ENCODE measurements at regions not wholly inside any gene's neighbourhood (a gene's known extent, or its start where the extent isn't known, plus 50 kb on each side); places are given as distances from the start of the nearest gene placed in this dataset.

- H3K27ac ChIP-seq: no peak overlapping the region
- TF ChIP-seq CTCF (IDR thresholded peaks at IDR 0.05): no peak
- no peak for TF ChIP-seq ZFX (IDR thresholded peaks at IDR 0.05; ENCODE audit: borderline replicate concordance)
Observed at GRCh38 chr4:36509845-36510244, 228.4 kb downstream of the DTHD1 start.

GRCh38 chr4:36511785-36512184, 230.4 kb downstream of the DTHD1 start:
- TF ChIP-seq ZFX (IDR thresholded peaks at IDR 0.05; ENCODE audit: borderline replicate concordance): no peak
- no peak for TF ChIP-seq CTCF (IDR thresholded peaks at IDR 0.05)
- no peak overlapping the region for H3K27ac ChIP-seq

- no peak for TF ChIP-seq CTCF (IDR thresholded peaks at IDR 0.05)
- TF ChIP-seq ZFX (IDR thresholded peaks at IDR 0.05; ENCODE audit: borderline replicate concordance): no peak
- no peak overlapping the region for H3K27ac ChIP-seq
Observed at GRCh38 chr4:36516522-36517095, 235.2 kb downstream of the DTHD1 start.

- no peak for TF ChIP-seq ZFX (IDR thresholded peaks at IDR 0.05; ENCODE audit: borderline replicate concordance)
- TF ChIP-seq CTCF (IDR thresholded peaks at IDR 0.05): no peak
- H3K27ac ChIP-seq: no peak overlapping the region
Observed at GRCh38 chr4:36523182-36523581, 241.8 kb downstream of the DTHD1 start.

GRCh38 chr4:36532670-36533379, 251.4 kb downstream of the DTHD1 start:
- no peak for TF ChIP-seq CTCF (IDR thresholded peaks at IDR 0.05)
- no peak for TF ChIP-seq ZFX (IDR thresholded peaks at IDR 0.05; ENCODE audit: borderline replicate concordance)
- H3K27ac ChIP-seq: no peak overlapping the region

- H3K27ac ChIP-seq: no peak overlapping the region
- TF ChIP-seq CTCF (IDR thresholded peaks at IDR 0.05) (no peak), ZFX (IDR thresholded peaks at IDR 0.05; ENCODE audit: borderline replicate concordance) (no peak)
Observed at GRCh38 chr4:36533944-36534343, 252.5 kb downstream of the DTHD1 start.

- H3K27ac ChIP-seq: no peak overlapping the region
- no peak for TF ChIP-seq ZFX (IDR thresholded peaks at IDR 0.05; ENCODE audit: borderline replicate concordance)
- TF ChIP-seq CTCF (IDR thresholded peaks at IDR 0.05): no peak
Observed at GRCh38 chr4:36547383-36547782, 266.0 kb downstream of the DTHD1 start.
